HEK293 (cell line): ENCODE measurements at regions not wholly inside any gene's neighbourhood (a gene's known extent, or its start where the extent isn't known, plus 50 kb on each side); places are given as distances from the start of the nearest gene placed in this dataset.

Experiments
- CTCF ChIA-PET: fragments of 350-600 bp; formaldehyde crosslinking; extraction: SDS; loops from one replicate; lab custom pipeline; 2021; ENCODE audit warnings: antibody characterized with exemption; lab: Yijun Ruan, JAX
- POLR2A ChIA-PET: fragments of 300-600 bp; formaldehyde crosslinking; extraction: SDS; loops from one replicate; lab custom pipeline; 2020; ENCODE audit warnings: antibody characterized with exemption, inconsistent platforms; lab: Yijun Ruan, JAX
- H3K27ac ChIP-seq: fragments of 200-500 bp; sonication (Bioruptor generic); 2 replicates; pipeline ENCODE4 v1.5.1; 2014; ENCODE audit warnings: low read depth, low read length, control low read depth, inconsistent platforms; ENCODE audit errors: extremely low read depth
- H3K36me3 ChIP-seq, 2 experiments: fragments of 200-500 bp in 1 of 2; sonication (Bioruptor generic) in 1 of 2; 1 replicate in 1 of 2; 2 replicates in 1 of 2; pipeline ENCODE4 v1.5.1; 2014 to 2017; ENCODE audit warnings: inconsistent platforms in 2 of 2, low read length in 2 of 2; ENCODE audit not compliant: control insufficient read depth in 2 of 2, insufficient read depth in 1 of 2
- H3K4me1 ChIP-seq: fragments of 200-500 bp; sonication (Bioruptor generic); 2 replicates; pipeline ENCODE4 v1.5.1; 2014; ENCODE audit warnings: mild to moderate bottlenecking, low read length, inconsistent platforms; ENCODE audit not compliant: control insufficient read depth, insufficient read depth
- H3K4me3 ChIP-seq: 2 replicates; pipeline ENCODE4 v1.5.1; 2011; ENCODE audit warnings: low read depth, mild to moderate bottlenecking, control low read depth, low read length, moderate library complexity
- H3K9me3 ChIP-seq: fragments of 200-500 bp; sonication (Bioruptor generic); 2 replicates; pipeline ENCODE4 v1.5.1; 2014; ENCODE audit warnings: low read depth, low read length, inconsistent platforms; ENCODE audit not compliant: control insufficient read depth, insufficient read depth
- GLI4 ChIP-seq: fragments of 450-650 bp; formaldehyde crosslinking; IDR thresholded peaks from 2 replicates; pipeline ENCODE4 v1.5.1; 2016; ENCODE audit warnings: missing biosample characterization, missing genetic modification characterization
- KLF8 ChIP-seq: fragments of 450-650 bp; formaldehyde crosslinking; IDR thresholded peaks from 2 replicates; pipeline ENCODE4 v1.5.1; 2016; ENCODE audit warnings: missing biosample characterization, missing genetic modification characterization
- OSR2 ChIP-seq: fragments of 450-650 bp; formaldehyde crosslinking; IDR thresholded peaks from 2 replicates; pipeline ENCODE4 v1.5.1; 2016; ENCODE audit warnings: missing biosample characterization, missing genetic modification characterization
- SP2 ChIP-seq: fragments of 450-650 bp; formaldehyde crosslinking; IDR thresholded peaks from 2 replicates; pipeline ENCODE4 v1.5.1; 2016; ENCODE audit warnings: missing biosample characterization, missing genetic modification characterization
- ZNF10 ChIP-seq: fragments of 450-650 bp; formaldehyde crosslinking; IDR thresholded peaks from 2 replicates; pipeline ENCODE4 v1.5.1; 2017; ENCODE audit warnings: missing biosample characterization, missing genetic modification characterization
- ZNF16 ChIP-seq: fragments of 450-650 bp; formaldehyde crosslinking; IDR thresholded peaks from 2 replicates; pipeline ENCODE4 v1.5.1; 2016; ENCODE audit warnings: low read depth, missing biosample characterization, missing genetic modification characterization
- ZNF169 ChIP-seq: fragments of 450-650 bp; formaldehyde crosslinking; IDR thresholded peaks from 2 replicates; pipeline ENCODE4 v1.5.1; 2016; ENCODE audit warnings: missing biosample characterization, missing genetic modification characterization
- ZNF175 ChIP-seq: fragments of 450-650 bp; formaldehyde crosslinking; IDR thresholded peaks from 2 replicates; pipeline ENCODE4 v1.5.1; 2016; ENCODE audit warnings: missing biosample characterization, missing genetic modification characterization
- ZNF2 ChIP-seq: fragments of 450-650 bp; formaldehyde crosslinking; IDR thresholded peaks from 2 replicates; pipeline ENCODE4 v1.5.1; 2016; ENCODE audit warnings: missing biosample characterization, missing genetic modification characterization
- ZNF24 ChIP-seq: fragments of 450-650 bp; formaldehyde crosslinking; IDR thresholded peaks from 2 replicates; pipeline ENCODE4 v1.5.1; 2016; ENCODE audit warnings: missing biosample characterization, missing genetic modification characterization
- ZNF433 ChIP-seq: fragments of 450-650 bp; formaldehyde crosslinking; IDR thresholded peaks from 2 replicates; pipeline ENCODE4 v1.5.1; 2016; ENCODE audit warnings: missing biosample characterization, missing genetic modification characterization, low read depth
- ZNF501 ChIP-seq: fragments of 450-650 bp; formaldehyde crosslinking; IDR thresholded peaks from 2 replicates; pipeline ENCODE4 v1.5.1; 2016; ENCODE audit warnings: missing biosample characterization, missing genetic modification characterization
- ZNF510 ChIP-seq: fragments of 450-650 bp; formaldehyde crosslinking; IDR thresholded peaks from 2 replicates; pipeline ENCODE4 v1.5.1; 2018; ENCODE audit warnings: mild to moderate bottlenecking, missing genetic modification characterization, missing biosample characterization; ENCODE audit not compliant: insufficient replicate concordance
- ZNF571 ChIP-seq: fragments of 450-650 bp; formaldehyde crosslinking; IDR thresholded peaks from 2 replicates; pipeline ENCODE4 v1.5.0; 2017; ENCODE audit warnings: missing biosample characterization, missing genetic modification characterization
- ZXDB ChIP-seq: fragments of 450-650 bp; formaldehyde crosslinking; IDR thresholded peaks from 2 replicates; pipeline ENCODE4 v1.5.1; 2016; ENCODE audit warnings: missing biosample characterization, missing genetic modification characterization
- TF ChIP-seq, protein P1 (sequence below): fragments of 450-650 bp; formaldehyde crosslinking; IDR thresholded peaks from 2 replicates; pipeline ENCODE4 v1.5.1; 2016; ENCODE audit warnings: missing biosample characterization, missing genetic modification characterization
- TF ChIP-seq, protein P2 (sequence below): fragments of 450-650 bp; formaldehyde crosslinking; IDR thresholded peaks from 2 replicates; pipeline ENCODE4 v1.5.1; 2016; ENCODE audit warnings: missing biosample characterization, missing genetic modification characterization
- TF ChIP-seq, protein P3 (sequence below): fragments of 450-650 bp; formaldehyde crosslinking; IDR thresholded peaks from 2 replicates; pipeline ENCODE4 v1.5.1; 2016; ENCODE audit warnings: missing biosample characterization, missing genetic modification characterization
- TF ChIP-seq, protein P4 (sequence below): fragments of 450-650 bp; formaldehyde crosslinking; IDR thresholded peaks from 2 replicates; pipeline ENCODE4; 2016; ENCODE audit warnings: missing biosample characterization, missing genetic modification characterization
- TF ChIP-seq, protein P5 (sequence below): fragments of 450-650 bp; formaldehyde crosslinking; conservative IDR thresholded peaks from 2 replicates; pipeline ENCODE4 v1.5.1; 2016; ENCODE audit warnings: low read depth, missing biosample characterization, missing genetic modification characterization
- TF ChIP-seq, protein P6 (sequence below): fragments of 450-650 bp; IDR thresholded peaks from 2 replicates; pipeline ENCODE4 v1.5.1; 2018; ENCODE audit warnings: missing biosample characterization, missing genetic modification characterization

DNA sequence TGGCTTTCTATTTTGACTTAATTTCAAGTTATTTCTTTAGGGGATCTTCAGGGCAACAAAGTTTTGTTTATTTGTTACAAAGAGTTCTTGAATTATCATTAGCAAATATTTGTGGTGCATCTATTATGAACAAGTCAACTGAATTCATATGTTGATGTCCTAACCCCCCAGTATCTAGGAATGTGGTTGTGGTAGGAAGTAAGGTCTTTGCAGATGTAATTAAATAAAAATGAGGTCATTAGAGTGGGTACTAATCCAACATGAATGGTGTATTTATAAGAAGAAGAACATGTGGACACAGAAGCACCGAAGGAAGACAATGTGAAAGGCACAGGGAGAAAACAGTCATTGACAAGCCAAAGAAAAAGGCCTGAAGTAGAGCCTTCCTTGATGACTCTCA is 474.0 kb upstream of the DAB2 start:
- H3K36me3 ChIP-seq = no peaks in the 10 kb centered on the region
- ChIA-PET POLR2A (no interaction called here), CTCF (no interaction called here)
- H3K27ac ChIP-seq = no peak overlapping the region
- no peak overlapping the region for H3K4me3 ChIP-seq
- TF ChIP-seq ZXDB (tag by site-specific recombination) (no peak), OSR2 (tag by site-specific recombination) (no peak), ZNF169 (tag by site-specific recombination) (no peak), ZNF571 (tag by site-specific recombination) (no peak), ZNF433 (tag by site-specific recombination) (no peak), ZNF175 (tag by site-specific recombination) (no peak)
- TF ChIP-seq, protein P1, sequence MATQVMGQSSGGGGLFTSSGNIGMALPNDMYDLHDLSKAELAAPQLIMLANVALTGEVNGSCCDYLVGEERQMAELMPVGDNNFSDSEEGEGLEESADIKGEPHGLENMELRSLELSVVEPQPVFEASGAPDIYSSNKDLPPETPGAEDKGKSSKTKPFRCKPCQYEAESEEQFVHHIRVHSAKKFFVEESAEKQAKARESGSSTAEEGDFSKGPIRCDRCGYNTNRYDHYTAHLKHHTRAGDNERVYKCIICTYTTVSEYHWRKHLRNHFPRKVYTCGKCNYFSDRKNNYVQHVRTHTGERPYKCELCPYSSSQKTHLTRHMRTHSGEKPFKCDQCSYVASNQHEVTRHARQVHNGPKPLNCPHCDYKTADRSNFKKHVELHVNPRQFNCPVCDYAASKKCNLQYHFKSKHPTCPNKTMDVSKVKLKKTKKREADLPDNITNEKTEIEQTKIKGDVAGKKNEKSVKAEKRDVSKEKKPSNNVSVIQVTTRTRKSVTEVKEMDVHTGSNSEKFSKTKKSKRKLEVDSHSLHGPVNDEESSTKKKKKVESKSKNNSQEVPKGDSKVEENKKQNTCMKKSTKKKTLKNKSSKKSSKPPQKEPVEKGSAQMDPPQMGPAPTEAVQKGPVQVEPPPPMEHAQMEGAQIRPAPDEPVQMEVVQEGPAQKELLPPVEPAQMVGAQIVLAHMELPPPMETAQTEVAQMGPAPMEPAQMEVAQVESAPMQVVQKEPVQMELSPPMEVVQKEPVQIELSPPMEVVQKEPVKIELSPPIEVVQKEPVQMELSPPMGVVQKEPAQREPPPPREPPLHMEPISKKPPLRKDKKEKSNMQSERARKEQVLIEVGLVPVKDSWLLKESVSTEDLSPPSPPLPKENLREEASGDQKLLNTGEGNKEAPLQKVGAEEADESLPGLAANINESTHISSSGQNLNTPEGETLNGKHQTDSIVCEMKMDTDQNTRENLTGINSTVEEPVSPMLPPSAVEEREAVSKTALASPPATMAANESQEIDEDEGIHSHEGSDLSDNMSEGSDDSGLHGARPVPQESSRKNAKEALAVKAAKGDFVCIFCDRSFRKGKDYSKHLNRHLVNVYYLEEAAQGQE (tag by site-specific recombination) = no peak
- TF ChIP-seq, protein P2, sequence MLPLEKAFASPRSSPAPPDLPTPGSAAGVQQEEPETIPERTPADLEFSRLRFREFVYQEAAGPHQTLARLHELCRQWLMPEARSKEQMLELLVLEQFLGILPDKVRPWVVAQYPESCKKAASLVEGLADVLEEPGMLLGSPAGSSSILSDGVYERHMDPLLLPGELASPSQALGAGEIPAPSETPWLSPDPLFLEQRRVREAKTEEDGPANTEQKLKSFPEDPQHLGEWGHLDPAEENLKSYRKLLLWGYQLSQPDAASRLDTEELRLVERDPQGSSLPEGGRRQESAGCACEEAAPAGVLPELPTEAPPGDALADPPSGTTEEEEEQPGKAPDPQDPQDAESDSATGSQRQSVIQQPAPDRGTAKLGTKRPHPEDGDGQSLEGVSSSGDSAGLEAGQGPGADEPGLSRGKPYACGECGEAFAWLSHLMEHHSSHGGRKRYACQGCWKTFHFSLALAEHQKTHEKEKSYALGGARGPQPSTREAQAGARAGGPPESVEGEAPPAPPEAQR (tag by site-specific recombination) = no peak
- no peaks in the 10 kb centered on the region for H3K9me3 ChIP-seq
- no peaks in the 10 kb centered on the region for H3K4me1 ChIP-seq

DNA sequence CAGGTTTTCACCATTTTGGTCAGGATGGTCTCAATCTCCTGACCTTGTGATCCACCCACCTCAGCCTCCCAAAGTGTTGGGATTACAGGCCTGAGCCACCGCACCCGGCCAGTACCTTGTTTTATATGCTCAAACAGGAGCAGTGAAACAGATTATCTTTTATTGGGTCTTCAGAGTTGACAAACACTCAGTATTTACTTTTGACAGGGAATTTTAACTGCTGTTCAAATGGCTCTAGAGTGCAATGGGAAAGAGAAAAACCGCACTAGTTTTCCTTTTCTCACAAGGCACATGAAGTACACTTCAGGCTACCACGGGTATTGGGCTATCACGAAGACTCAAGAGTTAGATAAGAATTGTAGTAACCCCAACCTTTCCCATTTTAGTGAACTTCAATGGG is 471.9 kb upstream of the DAB2 start:
- Histone ChIP-seq H3K27ac (no peak overlapping the region), H3K4me3 (no peak overlapping the region), H3K36me3 (no peaks in the 10 kb centered on the region), H3K4me1 (no peaks in the 10 kb centered on the region), H3K9me3 (no peaks in the 10 kb centered on the region)
- ChIA-PET CTCF (no interaction called here), POLR2A (no interaction called here)
- TF ChIP-seq, protein P3, sequence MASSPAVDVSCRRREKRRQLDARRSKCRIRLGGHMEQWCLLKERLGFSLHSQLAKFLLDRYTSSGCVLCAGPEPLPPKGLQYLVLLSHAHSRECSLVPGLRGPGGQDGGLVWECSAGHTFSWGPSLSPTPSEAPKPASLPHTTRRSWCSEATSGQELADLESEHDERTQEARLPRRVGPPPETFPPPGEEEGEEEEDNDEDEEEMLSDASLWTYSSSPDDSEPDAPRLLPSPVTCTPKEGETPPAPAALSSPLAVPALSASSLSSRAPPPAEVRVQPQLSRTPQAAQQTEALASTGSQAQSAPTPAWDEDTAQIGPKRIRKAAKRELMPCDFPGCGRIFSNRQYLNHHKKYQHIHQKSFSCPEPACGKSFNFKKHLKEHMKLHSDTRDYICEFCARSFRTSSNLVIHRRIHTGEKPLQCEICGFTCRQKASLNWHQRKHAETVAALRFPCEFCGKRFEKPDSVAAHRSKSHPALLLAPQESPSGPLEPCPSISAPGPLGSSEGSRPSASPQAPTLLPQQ (tag by site-specific recombination) = no peak
- no peak for TF ChIP-seq ZNF501 (tag by site-specific recombination)
- TF ChIP-seq, protein P4, sequence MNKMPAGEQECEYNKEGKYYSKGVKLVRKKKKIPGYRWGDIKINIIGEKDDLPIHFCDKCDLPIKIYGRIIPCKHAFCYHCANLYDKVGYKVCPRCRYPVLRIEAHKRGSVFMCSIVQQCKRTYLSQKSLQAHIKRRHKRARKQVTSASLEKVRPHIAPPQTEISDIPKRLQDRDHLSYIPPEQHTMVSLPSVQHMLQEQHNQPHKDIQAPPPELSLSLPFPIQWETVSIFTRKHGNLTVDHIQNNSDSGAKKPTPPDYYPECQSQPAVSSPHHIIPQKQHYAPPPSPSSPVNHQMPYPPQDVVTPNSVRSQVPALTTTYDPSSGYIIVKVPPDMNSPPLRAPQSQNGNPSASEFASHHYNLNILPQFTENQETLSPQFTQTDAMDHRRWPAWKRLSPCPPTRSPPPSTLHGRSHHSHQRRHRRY (tag by site-specific recombination) = no peak
- TF ChIP-seq GLI4 (tag by site-specific recombination) = no peak
- no peak for TF ChIP-seq KLF8 (tag by site-specific recombination)
- no peak for TF ChIP-seq ZNF10
- TF ChIP-seq SP2 (tag by site-specific recombination) = no peak
- no peak for TF ChIP-seq ZNF2 (tag by site-specific recombination)

DNA sequence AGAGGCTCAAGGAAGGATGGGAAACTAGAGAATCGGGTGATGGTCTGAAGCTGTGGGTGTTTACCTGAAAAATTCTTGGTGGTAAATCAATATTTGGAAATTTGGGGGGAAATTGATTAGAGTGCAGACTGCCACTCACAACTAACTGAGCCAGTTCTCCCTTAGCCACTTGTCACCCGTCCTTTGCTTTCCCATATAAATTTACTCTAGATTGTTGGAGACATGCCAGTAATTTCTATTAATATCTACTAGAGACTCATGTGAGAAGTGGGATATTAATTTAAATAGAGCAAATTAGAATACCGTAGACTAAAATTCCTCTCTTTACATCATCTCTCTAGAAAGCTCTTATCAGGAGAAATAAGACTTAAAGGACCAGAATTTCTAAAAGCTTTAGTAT is 471.3 kb upstream of the DAB2 start:
- Histone ChIP-seq H3K4me1 (no peaks in the 10 kb centered on the region), H3K9me3 (no peaks in the 10 kb centered on the region), H3K36me3 (no peaks in the 10 kb centered on the region), H3K27ac (no peak overlapping the region), H3K4me3 (no peak overlapping the region)
- CTCF ChIA-PET = no interaction called here
- POLR2A ChIA-PET = no interaction called here
- TF ChIP-seq, protein P5, sequence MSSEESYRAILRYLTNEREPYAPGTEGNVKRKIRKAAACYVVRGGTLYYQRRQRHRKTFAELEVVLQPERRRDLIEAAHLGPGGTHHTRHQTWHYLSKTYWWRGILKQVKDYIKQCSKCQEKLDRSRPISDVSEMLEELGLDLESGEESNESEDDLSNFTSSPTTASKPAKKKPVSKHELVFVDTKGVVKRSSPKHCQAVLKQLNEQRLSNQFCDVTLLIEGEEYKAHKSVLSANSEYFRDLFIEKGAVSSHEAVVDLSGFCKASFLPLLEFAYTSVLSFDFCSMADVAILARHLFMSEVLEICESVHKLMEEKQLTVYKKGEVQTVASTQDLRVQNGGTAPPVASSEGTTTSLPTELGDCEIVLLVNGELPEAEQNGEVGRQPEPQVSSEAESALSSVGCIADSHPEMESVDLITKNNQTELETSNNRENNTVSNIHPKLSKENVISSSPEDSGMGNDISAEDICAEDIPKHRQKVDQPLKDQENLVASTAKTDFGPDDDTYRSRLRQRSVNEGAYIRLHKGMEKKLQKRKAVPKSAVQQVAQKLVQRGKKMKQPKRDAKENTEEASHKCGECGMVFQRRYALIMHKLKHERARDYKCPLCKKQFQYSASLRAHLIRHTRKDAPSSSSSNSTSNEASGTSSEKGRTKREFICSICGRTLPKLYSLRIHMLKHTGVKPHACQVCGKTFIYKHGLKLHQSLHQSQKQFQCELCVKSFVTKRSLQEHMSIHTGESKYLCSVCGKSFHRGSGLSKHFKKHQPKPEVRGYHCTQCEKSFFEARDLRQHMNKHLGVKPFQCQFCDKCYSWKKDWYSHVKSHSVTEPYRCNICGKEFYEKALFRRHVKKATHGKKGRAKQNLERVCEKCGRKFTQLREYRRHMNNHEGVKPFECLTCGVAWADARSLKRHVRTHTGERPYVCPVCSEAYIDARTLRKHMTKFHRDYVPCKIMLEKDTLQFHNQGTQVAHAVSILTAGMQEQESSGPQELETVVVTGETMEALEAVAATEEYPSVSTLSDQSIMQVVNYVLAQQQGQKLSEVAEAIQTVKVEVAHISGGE (tag by site-specific recombination) = no peak
- TF ChIP-seq, protein P6, sequence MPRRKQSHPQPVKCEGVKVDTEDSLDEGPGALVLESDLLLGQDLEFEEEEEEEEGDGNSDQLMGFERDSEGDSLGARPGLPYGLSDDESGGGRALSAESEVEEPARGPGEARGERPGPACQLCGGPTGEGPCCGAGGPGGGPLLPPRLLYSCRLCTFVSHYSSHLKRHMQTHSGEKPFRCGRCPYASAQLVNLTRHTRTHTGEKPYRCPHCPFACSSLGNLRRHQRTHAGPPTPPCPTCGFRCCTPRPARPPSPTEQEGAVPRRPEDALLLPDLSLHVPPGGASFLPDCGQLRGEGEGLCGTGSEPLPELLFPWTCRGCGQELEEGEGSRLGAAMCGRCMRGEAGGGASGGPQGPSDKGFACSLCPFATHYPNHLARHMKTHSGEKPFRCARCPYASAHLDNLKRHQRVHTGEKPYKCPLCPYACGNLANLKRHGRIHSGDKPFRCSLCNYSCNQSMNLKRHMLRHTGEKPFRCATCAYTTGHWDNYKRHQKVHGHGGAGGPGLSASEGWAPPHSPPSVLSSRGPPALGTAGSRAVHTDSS (tag by site-specific recombination) = no peak
- TF ChIP-seq ZNF510 (tag by site-specific recombination) (no peak), ZNF24 (tag by site-specific recombination) (no peak), ZNF16 (tag by site-specific recombination) (no peak)
